ENCODE measurements at regions not wholly inside any gene's neighbourhood (a gene's known extent, or its start where the extent isn't known, plus 50 kb on each side); places are given as distances from the start of the nearest gene placed in this dataset.

DNA sequence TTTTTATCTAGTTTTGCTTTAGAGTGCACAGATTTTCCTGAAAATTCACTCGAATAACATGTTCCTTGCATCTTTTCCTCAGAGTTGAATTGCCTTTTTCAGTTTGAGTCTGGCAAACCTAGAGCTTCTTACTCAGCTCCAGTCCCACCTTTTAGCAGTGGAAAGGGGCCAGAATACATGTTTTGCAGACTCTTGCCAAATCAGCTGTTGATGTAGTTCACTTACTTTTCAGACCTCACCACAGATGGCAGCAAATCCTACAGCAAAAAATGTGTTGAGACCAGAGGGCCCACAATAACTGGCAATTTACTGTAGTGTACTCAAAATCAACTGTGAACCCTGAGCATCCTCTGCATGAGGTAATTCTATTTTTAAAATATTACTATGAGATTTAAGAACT lies 545.2 kb upstream of the ACO1 start:
- TF ChIP-seq, protein P1, sequence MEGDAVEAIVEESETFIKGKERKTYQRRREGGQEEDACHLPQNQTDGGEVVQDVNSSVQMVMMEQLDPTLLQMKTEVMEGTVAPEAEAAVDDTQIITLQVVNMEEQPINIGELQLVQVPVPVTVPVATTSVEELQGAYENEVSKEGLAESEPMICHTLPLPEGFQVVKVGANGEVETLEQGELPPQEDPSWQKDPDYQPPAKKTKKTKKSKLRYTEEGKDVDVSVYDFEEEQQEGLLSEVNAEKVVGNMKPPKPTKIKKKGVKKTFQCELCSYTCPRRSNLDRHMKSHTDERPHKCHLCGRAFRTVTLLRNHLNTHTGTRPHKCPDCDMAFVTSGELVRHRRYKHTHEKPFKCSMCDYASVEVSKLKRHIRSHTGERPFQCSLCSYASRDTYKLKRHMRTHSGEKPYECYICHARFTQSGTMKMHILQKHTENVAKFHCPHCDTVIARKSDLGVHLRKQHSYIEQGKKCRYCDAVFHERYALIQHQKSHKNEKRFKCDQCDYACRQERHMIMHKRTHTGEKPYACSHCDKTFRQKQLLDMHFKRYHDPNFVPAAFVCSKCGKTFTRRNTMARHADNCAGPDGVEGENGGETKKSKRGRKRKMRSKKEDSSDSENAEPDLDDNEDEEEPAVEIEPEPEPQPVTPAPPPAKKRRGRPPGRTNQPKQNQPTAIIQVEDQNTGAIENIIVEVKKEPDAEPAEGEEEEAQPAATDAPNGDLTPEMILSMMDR (IDR thresholded peaks at IDR 0.05): peak; percentile 20
- no peak for TF ChIP-seq POLR2AphosphoS5 (IDR thresholded peaks at IDR 0.05; ENCODE audit: low read depth, low read length)
- TF ChIP-seq, protein P2, sequence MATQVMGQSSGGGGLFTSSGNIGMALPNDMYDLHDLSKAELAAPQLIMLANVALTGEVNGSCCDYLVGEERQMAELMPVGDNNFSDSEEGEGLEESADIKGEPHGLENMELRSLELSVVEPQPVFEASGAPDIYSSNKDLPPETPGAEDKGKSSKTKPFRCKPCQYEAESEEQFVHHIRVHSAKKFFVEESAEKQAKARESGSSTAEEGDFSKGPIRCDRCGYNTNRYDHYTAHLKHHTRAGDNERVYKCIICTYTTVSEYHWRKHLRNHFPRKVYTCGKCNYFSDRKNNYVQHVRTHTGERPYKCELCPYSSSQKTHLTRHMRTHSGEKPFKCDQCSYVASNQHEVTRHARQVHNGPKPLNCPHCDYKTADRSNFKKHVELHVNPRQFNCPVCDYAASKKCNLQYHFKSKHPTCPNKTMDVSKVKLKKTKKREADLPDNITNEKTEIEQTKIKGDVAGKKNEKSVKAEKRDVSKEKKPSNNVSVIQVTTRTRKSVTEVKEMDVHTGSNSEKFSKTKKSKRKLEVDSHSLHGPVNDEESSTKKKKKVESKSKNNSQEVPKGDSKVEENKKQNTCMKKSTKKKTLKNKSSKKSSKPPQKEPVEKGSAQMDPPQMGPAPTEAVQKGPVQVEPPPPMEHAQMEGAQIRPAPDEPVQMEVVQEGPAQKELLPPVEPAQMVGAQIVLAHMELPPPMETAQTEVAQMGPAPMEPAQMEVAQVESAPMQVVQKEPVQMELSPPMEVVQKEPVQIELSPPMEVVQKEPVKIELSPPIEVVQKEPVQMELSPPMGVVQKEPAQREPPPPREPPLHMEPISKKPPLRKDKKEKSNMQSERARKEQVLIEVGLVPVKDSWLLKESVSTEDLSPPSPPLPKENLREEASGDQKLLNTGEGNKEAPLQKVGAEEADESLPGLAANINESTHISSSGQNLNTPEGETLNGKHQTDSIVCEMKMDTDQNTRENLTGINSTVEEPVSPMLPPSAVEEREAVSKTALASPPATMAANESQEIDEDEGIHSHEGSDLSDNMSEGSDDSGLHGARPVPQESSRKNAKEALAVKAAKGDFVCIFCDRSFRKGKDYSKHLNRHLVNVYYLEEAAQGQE (IDR thresholded peaks at IDR 0.05; ENCODE audit: insufficient read depth in 1 of 2, low read depth in 2 of 2, low read length in 1 of 2): no peak
- TF ChIP-seq TCF7L2 (IDR thresholded peaks at IDR 0.05; ENCODE audit: low read depth, low read length): no peak
